ENCODE measurements at regions not wholly inside any gene's neighbourhood (a gene's known extent, or its start where the extent isn't known, plus 50 kb on each side); places are given as distances from the start of the nearest gene placed in this dataset.

GRCh38 chr9:13587571-13587970, 308.1 kb upstream of the MPDZ start:
- DNase-seq, result no peak

GRCh38 chr9:13586587-13587374, 307.3 kb upstream of the MPDZ start:
- DNase-seq, result no peak

DNA sequence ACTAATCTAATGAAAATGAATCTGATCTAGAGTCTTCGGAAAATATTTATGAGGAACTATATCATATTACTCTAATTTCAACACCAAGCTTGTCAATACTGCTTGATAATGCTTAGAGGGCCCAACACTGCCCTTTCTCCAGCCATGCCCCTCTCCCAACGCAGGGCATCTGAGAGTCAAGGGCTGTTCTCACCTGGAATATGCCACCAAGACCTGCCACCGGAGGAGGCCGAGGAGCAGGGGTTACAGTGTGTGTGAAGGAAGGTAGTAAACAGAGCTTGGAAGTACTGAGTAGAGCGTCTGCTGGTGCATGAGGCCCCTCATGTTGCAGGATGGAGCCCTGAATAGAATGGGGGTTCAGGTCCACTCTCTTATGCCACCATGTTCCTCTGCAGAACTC, 301.3 kb upstream of the MPDZ start:
- DNase-seq, result no peak

GRCh38 chr9:13580131-13580530, 300.6 kb upstream of the MPDZ start:
- DNase-seq, result no peak

DNA sequence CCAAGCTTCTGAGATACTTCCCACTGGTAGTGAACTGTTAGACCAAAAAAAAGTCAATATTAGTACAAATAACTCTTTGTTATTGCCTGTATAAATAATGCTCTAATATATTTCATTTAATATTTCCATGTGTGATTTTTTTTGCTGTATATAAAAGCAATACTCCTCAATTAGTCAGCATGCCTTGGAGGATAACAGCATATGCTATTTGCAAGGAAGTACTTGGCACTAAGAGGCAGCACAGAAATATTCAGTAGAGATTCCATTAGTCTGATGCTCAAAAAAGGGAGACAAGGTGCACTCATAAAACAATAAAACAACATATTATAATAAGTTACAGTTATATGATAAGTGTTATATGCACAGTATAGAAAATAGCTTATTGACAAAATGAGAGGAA, 296.6 kb upstream of the MPDZ start:
- no peak for DNase-seq

DNA sequence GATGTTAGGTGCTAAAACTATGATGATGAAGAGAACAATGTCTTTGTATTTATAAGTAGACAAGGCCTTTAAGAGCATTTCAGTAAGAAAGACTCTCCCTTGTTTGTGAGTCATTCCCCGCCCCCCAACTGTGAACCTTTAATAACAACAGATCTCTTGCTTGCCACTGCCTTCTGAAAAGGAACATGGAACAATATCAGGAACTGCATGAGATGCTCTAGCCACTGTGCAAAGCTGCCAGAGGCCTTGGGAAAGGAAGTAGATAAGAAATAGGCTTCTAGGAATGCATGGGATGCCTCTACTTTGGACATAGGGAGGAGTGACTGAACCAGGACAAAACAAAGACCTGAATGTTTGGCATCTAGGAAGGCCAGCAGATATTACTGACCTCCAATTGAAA, 296.1 kb upstream of the MPDZ start:
- no peak for DNase-seq

DNA sequence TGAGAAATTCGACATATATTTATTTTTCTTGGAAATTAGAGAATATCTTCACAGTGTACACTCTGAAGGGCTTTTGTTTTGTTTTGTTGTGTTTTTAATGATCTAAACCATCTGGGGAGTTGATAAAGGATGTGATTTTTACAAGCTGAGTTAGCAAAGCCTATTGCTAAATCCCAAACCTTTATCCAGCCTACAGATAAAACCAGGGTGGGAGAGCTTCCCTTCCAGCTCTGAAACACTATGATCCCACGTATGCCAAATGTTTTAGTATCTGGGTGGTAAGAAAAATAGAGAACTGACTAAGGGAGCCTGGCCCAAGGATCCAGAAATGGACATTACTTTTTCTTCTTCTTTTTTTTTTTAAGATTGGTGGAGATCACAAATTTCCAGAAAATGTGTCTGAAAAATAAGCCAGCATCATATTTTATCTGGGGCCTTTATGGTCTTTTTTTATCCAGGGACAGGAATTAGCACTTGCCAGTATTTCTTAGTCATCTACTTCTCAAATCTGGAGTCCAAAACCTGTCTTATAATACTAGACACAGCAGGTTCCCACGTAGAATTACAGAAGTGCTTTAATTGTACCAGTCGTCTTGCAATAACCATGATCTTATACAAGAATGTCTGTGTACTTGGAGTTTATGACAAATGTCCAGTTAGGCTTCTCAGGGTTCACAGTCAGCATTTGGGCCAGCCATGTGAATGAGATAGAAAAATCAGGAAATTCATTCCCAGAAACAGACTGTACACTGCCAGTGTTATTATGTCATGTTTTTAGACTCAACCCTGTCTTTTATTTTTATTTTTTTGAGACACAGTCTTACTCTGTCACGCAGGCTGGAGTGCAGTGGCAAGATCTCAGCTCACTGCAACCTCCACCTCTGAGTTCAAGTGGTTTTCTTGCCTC, 290.8 kb upstream of the MPDZ start:
- DNase-seq, result no peak

GRCh38 chr9:13569602-13570067, 290.1 kb upstream of the MPDZ start:
- DNase-seq, result no peak

DNA sequence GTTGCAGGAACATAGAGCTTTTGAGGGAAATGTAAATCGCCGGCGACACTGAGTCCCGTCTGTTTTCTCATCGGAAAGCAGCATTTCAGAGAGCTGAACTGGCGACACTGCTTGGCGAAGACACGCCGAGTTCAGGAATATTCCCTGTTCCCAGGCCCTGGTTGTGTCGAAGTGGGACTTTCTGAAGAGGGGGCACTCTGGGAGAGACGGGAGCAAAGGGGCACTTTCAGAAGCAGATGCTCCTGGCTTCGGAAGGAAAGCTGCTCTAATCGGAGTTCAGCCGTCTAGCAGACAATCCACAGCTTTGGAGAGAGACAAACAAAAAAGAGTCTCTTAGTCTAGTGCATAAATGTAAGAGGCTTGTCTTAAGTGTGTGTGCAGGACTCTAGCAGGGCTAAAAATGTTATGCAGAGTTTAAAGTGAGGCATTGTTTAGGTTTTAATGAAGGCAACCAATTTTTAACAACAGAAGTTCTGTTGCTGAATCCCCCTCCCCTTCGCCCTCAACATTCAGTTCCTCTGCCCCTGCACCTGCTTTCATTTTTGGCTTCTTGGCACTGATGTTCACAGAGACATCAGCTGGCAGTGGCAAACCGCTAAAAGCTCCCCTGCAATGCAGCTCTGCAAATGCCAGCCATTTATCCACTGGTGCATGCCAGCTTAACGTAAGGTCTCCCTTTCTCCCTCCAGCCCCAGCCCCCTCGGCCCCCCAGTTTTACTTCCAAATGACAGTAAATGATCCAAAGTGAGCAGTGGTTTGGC, 289.5 kb upstream of the MPDZ start:
- DNase-seq, result no peak

- DNase-seq, result no peak
Observed at GRCh38 chr9:13568405-13568804, 288.9 kb upstream of the MPDZ start.

GRCh38 chr9:13567833-13568232, 288.3 kb upstream of the MPDZ start:
- DNase-seq, result no peak

DNA sequence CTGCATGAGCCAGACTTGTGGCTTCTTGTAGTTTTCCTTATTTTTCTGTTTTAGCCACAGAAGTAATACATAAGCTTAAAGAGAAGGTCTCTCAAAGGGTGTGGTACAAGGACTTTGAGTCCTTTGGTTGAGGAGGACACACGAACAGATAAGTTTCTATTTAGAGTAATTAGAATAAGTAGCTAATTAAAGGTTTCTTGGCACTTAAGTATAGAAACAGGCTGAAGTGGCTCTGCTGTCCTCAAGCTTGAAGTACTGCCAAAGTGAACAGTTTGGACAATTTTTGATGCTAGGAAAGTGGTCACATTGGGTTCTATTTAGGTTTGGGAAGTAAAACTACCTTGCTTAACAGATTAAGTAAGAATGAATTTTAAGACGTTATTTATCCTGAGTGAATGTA, 278.3 kb upstream of the MPDZ start:
- DNase-seq, result no peak

DNA sequence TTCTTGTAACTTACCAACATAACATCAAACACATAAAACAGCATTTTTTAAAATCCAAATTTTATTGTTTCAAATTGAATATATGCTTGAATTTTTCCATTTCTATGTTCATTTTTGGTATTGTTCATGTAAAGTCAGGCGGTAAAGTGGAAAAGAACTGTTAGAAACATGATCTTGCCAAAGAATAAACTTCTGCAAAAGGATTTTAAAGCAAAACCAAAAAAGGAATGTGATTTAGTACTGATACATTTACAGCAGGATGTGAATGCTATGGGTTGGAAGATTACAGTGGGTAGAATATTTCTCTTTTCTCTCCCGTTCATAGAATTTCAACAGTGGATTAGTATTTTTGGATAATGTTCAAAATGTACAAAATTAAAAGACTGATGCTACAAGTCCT, 277.2 kb upstream of the MPDZ start:
- no peak for DNase-seq

GRCh38 chr9:13555989-13556500, 276.6 kb upstream of the MPDZ start:
- DNase-seq, result no peak

- no peak for DNase-seq
Observed at GRCh38 chr9:13555516-13555915, 276.0 kb upstream of the MPDZ start.

- DNase-seq, result no peak
Observed at GRCh38 chr9:13554626-13555025, 275.1 kb upstream of the MPDZ start.

DNA sequence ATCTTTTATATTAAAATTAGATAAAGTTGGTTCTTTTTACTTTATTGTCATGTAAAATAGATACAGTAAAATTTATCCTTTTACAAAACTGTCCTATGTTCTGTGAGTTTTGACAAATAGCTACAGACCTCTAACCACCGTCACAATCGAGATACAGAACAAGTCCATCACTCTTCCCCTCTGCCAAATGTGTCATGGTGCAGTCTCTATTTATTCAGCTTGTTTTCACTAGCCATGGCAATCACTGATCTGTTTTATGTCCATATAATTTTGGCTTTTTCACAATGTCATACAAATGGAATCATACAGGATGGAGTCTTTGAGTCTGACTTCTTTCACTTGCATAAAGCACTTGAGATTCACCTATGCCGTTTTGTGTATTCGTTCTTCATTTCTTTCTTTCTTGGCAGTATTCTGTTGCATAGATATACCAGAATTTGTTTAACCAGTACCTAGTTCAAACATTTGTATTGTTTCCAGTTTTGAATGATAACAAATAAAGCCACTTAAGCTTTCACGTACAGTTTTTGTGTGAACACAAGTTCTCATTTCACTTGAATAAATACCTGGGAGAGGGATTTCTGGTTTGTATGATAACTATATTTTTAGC, 273.2 kb upstream of the MPDZ start:
- DNase-seq, result no peak

DNA sequence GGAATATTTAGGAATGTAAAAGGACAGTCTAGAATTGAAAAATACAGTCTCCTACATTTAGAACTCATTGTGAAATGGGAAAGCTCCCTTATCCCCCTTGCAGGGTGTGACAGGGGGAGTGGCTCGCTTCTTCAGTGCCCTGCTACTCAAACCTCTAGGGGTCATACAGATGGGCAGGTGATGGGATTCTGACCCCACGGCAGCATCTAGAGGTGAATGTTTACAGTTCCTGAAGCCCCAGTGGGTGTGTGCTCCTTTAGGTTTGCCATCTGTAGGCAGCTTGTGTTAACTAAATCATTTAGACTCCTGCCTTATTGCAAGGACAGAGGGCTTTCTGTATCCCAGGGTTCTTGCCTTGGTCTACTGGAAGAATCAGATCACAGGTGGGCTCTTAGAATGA, 271.0 kb upstream of the MPDZ start:
- no peak for DNase-seq

DNA sequence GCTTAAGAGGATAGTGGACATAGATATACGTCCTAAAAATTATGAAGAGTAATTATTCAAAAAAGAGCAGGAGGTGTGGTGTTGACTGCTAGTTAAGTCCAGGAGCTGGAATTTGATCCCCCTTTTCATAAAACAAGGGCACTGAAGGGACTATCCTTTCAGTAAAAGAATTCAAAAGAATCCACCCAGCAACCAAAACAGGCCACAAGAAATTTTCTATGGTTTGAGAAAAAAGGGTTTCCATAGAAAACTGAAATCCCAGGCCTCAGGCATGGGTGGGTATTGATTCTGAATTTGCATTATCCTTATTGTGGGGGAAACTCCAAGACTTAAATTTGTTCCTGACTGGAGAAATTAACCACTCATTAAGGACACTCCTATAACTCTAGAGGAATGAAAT, 269.0 kb upstream of the MPDZ start:
- no peak for DNase-seq

- no peak for DNase-seq
Observed at GRCh38 chr9:13535141-13535540, 255.6 kb upstream of the MPDZ start.

DNA sequence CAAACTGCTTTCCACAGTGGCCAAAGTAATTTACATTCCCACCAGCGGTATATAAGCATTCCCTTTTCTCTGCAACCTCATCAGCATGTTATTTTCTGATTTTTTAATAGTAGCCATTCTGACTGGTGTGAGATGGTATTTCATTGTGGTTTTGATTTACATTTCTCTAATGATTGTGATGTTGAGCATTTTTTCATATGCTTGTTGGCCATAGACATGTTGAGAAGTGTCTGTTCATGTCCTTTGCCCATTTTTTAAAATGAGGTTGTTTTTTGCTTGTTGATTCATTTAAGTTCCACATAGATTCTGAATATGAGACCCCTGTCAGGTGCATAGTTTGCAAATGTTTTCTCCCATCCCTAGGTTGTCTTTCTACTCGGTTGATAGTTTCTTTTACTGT, 254.5 kb upstream of the MPDZ start:
- DNase-seq, result no peak

DNA sequence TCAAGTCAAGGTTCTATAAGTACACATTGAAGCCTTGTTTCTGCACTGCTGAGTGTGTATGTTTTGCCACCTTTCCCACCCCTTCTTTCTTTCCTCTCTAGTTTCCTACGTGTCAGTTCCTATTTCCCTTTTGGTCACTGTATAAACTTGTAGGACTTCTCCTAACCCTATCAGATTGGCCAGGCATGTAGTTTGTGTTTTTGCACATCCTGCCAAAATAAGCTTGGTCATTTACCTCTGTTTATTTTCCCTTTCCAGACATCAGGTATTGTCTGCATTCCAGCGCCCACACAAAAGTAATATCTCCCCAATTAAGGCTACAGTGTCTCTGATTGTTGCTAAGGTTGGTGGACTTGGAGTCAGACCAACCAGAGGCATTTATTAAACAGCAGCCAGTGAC, 252.9 kb upstream of the MPDZ start:
- no peak for DNase-seq
